GM12878 (cell line): ENCODE measurements at regions not wholly inside any gene's neighbourhood (a gene's known extent, or its start where the extent isn't known, plus 50 kb on each side); places are given as distances from the start of the nearest gene placed in this dataset.

Experiments used
- ATAC-seq: fragments of 200-7000 bp; cut with Tn5 transposase; 3 replicates; pipeline ENCODE4 v1.9.1; 2020; ENCODE audit warnings: mild to moderate bottlenecking, moderate library complexity
- BruUV-seq: library from RNA; stranded (reverse); fragments of 400-500 nt; replicated peaks from 2 replicates; lab custom pipeline; 2021; lab: Mats Ljungman, UMichigan
- CTCF ChIA-PET: fragments of 300-600 bp; sonication (Branson Sonifier 250); formaldehyde crosslinking; extraction: SDS; loops from one replicate; lab custom pipeline; 2021; ENCODE audit warnings: inconsistent platforms; lab: Yijun Ruan, JAX
- POLR2A ChIA-PET: fragments of 350-600 bp; formaldehyde crosslinking; extraction: SDS; loops from one replicate; lab custom pipeline; 2021; ENCODE audit warnings: inconsistent platforms; lab: Charles Lee
- RAD21 ChIA-PET: fragments of 300-600 bp; sonication (Branson Sonifier 250); formaldehyde crosslinking; loops from one replicate; lab custom pipeline; 2023; ENCODE audit warnings: antibody characterized with exemption; ENCODE audit not compliant: unreplicated experiment; lab: Charles Lee
- SMC1A ChIA-PET: fragments of 300-600 bp; sonication (Branson Sonifier 250); formaldehyde crosslinking; loops from one replicate; lab custom pipeline; 2023; ENCODE audit not compliant: unreplicated experiment, uncharacterized antibody; lab: Charles Lee
- DNase-seq: peaks from one replicate; pipeline ENCODE4 v3.0.0-alpha.2; 2011; ENCODE audit warnings: low read depth, low spot score
- FAIRE-seq: peaks from 3 replicates; lab custom pipeline; 2011; peaks lifted over from hg19 to GRCh38; lab: Jason Lieb, UNC
- H2AFZ ChIP-seq: 2 replicates; pipeline ENCODE4 v1.6.0; 2011; ENCODE audit warnings: low read depth, low read length, control low read depth; ENCODE audit not compliant: control insufficient read depth
- H3K27ac ChIP-seq: 2 replicates; pipeline ENCODE4 v1.5.1; 2011; ENCODE audit warnings: control low read depth; ENCODE audit not compliant: control insufficient read depth, insufficient read depth
- H3K27me3 ChIP-seq, 2 experiments: replicated peaks in 1 of 2; 2 replicates each; pipeline versions ENCODE4 v1.6.0 to v1.6.1; 2011; ENCODE audit warnings: low read length in 1 of 2; ENCODE audit not compliant: control insufficient read depth in 2 of 2, insufficient read depth in 2 of 2
- H3K36me3 ChIP-seq, 2 experiments: 2 replicates each; pipeline ENCODE4 v1.5.1; 2011; ENCODE audit warnings: low read length in 1 of 2; ENCODE audit not compliant: control insufficient read depth in 2 of 2, insufficient read depth in 2 of 2
- H3K4me1 ChIP-seq: 2 replicates; pipeline ENCODE4 v1.6.1; 2011; ENCODE audit warnings: mild to moderate bottlenecking, low read length, moderate library complexity, mixed read lengths; ENCODE audit not compliant: control insufficient read depth, insufficient read depth
- H3K4me2 ChIP-seq: 2 replicates; pipeline ENCODE4 v1.6.0; 2011; ENCODE audit warnings: control low read depth; ENCODE audit not compliant: control insufficient read depth, insufficient read depth
- H3K4me3 ChIP-seq: fragments of 200-600 bp; sonication (generic); 2 replicates; pipeline ENCODE4 v1.5.1; 2016
- H3K79me2 ChIP-seq: 2 replicates; pipeline ENCODE4 v1.6.0; 2011; ENCODE audit warnings: low read length; ENCODE audit not compliant: control insufficient read depth, insufficient read depth
- H3K9ac ChIP-seq: 2 replicates; pipeline ENCODE4 v1.8.0; 2011; ENCODE audit warnings: low read length, control low read depth, mixed read lengths; ENCODE audit not compliant: control insufficient read depth, insufficient read depth
- H3K9me3 ChIP-seq: replicated peaks from 3 replicates; pipeline ENCODE4 v1.5.1; 2011; ENCODE audit warnings: mild to moderate bottlenecking, low read length; ENCODE audit not compliant: control insufficient read depth, insufficient read depth
- H4K20me1 ChIP-seq: 2 replicates; pipeline ENCODE4 v1.6.0; 2011; ENCODE audit not compliant: control insufficient read depth, insufficient read depth
- ATF2 ChIP-seq: IDR thresholded peaks from 2 replicates; pipeline ENCODE4 v1.6.1; 2012; ENCODE audit warnings: low read length, inconsistent platforms
- BHLHE40 ChIP-seq, 2 experiments: fragments of 450-650 bp in 1 of 2; IDR thresholded peaks; 2 replicates each; pipeline ENCODE4 v1.6.1; 2011 to 2017; ENCODE audit warnings: low read depth in 2 of 2, borderline replicate concordance in 1 of 2, improper control_type of control experiment in 1 of 2, low read length in 1 of 2, mild to moderate bottlenecking in 1 of 2
- EP300 ChIP-seq, 2 experiments: fragments of 150-350 bp in 1 of 2; IDR thresholded peaks; 2 replicates each; pipeline ENCODE4 v1.6.1; 2011 to 2012; ENCODE audit warnings: low read depth in 2 of 2, low read length in 2 of 2, borderline replicate concordance in 1 of 2, improper control_type of control experiment in 1 of 2, inconsistent platforms in 1 of 2; ENCODE audit not compliant: control insufficient read depth in 1 of 2
- IKZF2 ChIP-seq, 2 experiments: fragments of 450-650 bp; IDR thresholded peaks; 2 replicates each; pipeline ENCODE4 v1.6.1; 2017; ENCODE audit warnings: mild to moderate bottlenecking in 2 of 2, moderate library complexity in 2 of 2
- POLR2AphosphoS2 ChIP-seq: IDR thresholded peaks from 2 replicates; pipeline ENCODE4 v1.6.1; 2011; ENCODE audit warnings: low read depth, mild to moderate bottlenecking, low read length, improper control_type of control experiment, moderate library complexity
- RELA ChIP-seq: fragments of 450-650 bp; IDR thresholded peaks from 2 replicates; pipeline ENCODE4 v1.8.0; 2014; ENCODE audit warnings: borderline replicate concordance; ENCODE audit not compliant: partially characterized antibody
- TAF1 ChIP-seq: IDR thresholded peaks from 2 replicates; pipeline ENCODE4 v1.6.1; 2011; ENCODE audit warnings: mild to moderate bottlenecking, low read depth, low read length, borderline replicate concordance
- WGBS: methylation state at CpG from one replicate; pipeline ENCODE4 v1.1.6; 2016; ENCODE audit warnings: low lambda C conversion rate; ENCODE audit not compliant: insufficient replicate concordance, insufficient coverage; ENCODE audit errors: missing lambda C conversion rate; 5-methylcytosine and 5-hydroxymethylcytosine counted together
- in situ Hi-C: fragments of 300-500 bp; cut with MboI; formaldehyde crosslinking; loops from 9 replicates; pipeline ENCODE4 v1.14.3; 2018; ENCODE audit warnings: mixed read lengths
- intact Hi-C: fragments of 100-400 bp; cut with micrococcal nuclease; formaldehyde crosslinking; loops from one replicate; pipeline ENCODE4 v1.14.2; 2022; ENCODE audit not compliant: unreplicated experiment
- TF ChIP-seq, protein P1 (sequence below): IDR thresholded peaks from 2 replicates; pipeline ENCODE4 v1.6.1; 2011; ENCODE audit warnings: borderline replicate concordance, low read depth, mild to moderate bottlenecking, moderate library complexity, mixed read lengths, low read length; ENCODE audit not compliant: insufficient read depth; ENCODE audit errors: extremely low read length

DNA sequence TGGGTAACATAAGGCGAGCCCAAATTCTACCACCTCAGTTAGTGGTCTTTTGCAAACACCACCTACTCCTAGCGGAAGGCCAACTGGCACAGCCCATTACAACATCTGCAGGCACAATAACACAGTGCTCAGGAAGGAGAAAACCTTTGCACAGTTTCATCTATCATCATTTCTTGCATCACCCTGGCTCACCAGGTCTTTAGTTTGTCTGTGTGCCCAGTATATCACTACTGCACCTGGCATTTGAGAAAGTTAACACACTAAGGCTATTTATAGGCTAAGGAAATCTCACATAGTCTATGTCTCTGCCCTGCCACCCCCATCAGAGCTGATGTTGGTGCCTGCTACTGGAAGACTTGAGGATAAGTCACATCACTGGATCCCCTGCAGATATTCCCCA lies 484.0 kb downstream of the SATB2 start (continued):
- TF ChIP-seq ATF2, result no peak
- TF ChIP-seq TAF1, result no peak

GRCh38 chr2:198973181-198973580 lies 484.6 kb downstream of the SATB2 start:
- Histone ChIP-seq H3K4me3 (no peak overlapping the region), H4K20me1 (no peaks in the 10 kb centered on the region), H3K4me2 (no peak overlapping the region)
- in situ Hi-C loops, result no loop called here
- intact Hi-C loops, result no loop called here
- TF ChIP-seq EP300 (IDR thresholded peaks at IDR 0.05; ENCODE audit: borderline replicate concordance in 1 of 2, control insufficient read depth in 1 of 2, low read depth in 2 of 2, low read length in 2 of 2) (no peak), BHLHE40 (IDR thresholded peaks at IDR 0.05; ENCODE audit: borderline replicate concordance in 1 of 2, low read depth in 2 of 2, low read length in 1 of 2) (no peak), RELA (no peak), IKZF2 (IDR thresholded peaks at IDR 0.05) (no peak), POLR2AphosphoS2 (no peak)
- TF ChIP-seq, protein P1, sequence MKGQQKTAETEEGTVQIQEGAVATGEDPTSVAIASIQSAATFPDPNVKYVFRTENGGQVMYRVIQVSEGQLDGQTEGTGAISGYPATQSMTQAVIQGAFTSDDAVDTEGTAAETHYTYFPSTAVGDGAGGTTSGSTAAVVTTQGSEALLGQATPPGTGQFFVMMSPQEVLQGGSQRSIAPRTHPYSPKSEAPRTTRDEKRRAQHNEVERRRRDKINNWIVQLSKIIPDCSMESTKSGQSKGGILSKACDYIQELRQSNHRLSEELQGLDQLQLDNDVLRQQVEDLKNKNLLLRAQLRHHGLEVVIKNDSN, result no peak
- TF ChIP-seq, all 136 proteins: peak for 0
- no peak overlapping the region for H2AFZ ChIP-seq
- RAD21 ChIA-PET, result no interaction called here
- peaks cover 2% of the 10 kb centered on the region; the same call in 1 of the 3 replicates for H3K9me3 ChIP-seq
- 24% methylated on average over 3 of the region's 3 CpGs for WGBS
- no peaks in the 10 kb centered on the region for H3K36me3 ChIP-seq
- no peaks in the 10 kb centered on the region for H3K79me2 ChIP-seq
- DNase-seq (no peak), ATAC-seq (peak; percentile 51), FAIRE-seq (no peak)
- no peak overlapping the region for H3K9ac ChIP-seq
- BruUV-seq, result no TSS peak
- POLR2A ChIA-PET, result interaction anchor here (0.5 kb wide), 1 partner anchor 569 kb away, joined by 3 read pairs; no protein-coding TSS in a partner anchor
- SMC1A ChIA-PET, result interaction anchor here (0.7 to 1.5 kb wide), 2 partner anchors 9 to 200 kb away, joined by 3 to 5 read pairs; no protein-coding TSS in a partner anchor
- CTCF ChIA-PET, result interaction anchor here (0.9 kb wide), 1 partner anchor 315 kb away, joined by 3 read pairs; no protein-coding TSS in a partner anchor
- H3K4me1 ChIP-seq, result no peaks in the 10 kb centered on the region
- no peak overlapping the region for H3K27ac ChIP-seq
- H3K27me3 ChIP-seq, result no peaks in the 10 kb centered on the region
